ENCODE measurements at regions not wholly inside any gene's neighbourhood (a gene's known extent, or its start where the extent isn't known, plus 50 kb on each side); places are given as distances from the start of the nearest gene placed in this dataset.

- TF ChIP-seq, protein P1, sequence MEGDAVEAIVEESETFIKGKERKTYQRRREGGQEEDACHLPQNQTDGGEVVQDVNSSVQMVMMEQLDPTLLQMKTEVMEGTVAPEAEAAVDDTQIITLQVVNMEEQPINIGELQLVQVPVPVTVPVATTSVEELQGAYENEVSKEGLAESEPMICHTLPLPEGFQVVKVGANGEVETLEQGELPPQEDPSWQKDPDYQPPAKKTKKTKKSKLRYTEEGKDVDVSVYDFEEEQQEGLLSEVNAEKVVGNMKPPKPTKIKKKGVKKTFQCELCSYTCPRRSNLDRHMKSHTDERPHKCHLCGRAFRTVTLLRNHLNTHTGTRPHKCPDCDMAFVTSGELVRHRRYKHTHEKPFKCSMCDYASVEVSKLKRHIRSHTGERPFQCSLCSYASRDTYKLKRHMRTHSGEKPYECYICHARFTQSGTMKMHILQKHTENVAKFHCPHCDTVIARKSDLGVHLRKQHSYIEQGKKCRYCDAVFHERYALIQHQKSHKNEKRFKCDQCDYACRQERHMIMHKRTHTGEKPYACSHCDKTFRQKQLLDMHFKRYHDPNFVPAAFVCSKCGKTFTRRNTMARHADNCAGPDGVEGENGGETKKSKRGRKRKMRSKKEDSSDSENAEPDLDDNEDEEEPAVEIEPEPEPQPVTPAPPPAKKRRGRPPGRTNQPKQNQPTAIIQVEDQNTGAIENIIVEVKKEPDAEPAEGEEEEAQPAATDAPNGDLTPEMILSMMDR (IDR thresholded peaks at IDR 0.05): no peak
- TF ChIP-seq POLR2A (IDR thresholded peaks at IDR 0.05): no peak
- no peak for TF ChIP-seq POLR2AphosphoS5 (IDR thresholded peaks at IDR 0.05)
These were observed 960.2 kb downstream of the TUSC7 start for GRCh38 chr3:117669774-117670173.

Data from prostate gland (tissue), 2 donors.